NAMALWA (cell line): ENCODE measurements at regions not wholly inside any gene's neighbourhood (a gene's known extent, or its start where the extent isn't known, plus 50 kb on each side); places are given as distances from the start of the nearest gene placed in this dataset.
"Not testable (repeated sequence)": the region's sequence is repeated elsewhere in the genome, so short reads cannot be mapped to it uniquely, and the experiment has no call there.

Experiments used
- DNase-seq: peaks from one replicate; pipeline ENCODE4 v3.0.0-alpha.2; 2015; ENCODE audit warnings: low spot score

GRCh38 chr3:76203578-76203977 lies 418.2 kb upstream of the ZNF717 start:
- DNase-seq: no peak

GRCh38 chr3:76206346-76206745 lies 421.0 kb upstream of the ZNF717 start:
- no peak for DNase-seq

DNA sequence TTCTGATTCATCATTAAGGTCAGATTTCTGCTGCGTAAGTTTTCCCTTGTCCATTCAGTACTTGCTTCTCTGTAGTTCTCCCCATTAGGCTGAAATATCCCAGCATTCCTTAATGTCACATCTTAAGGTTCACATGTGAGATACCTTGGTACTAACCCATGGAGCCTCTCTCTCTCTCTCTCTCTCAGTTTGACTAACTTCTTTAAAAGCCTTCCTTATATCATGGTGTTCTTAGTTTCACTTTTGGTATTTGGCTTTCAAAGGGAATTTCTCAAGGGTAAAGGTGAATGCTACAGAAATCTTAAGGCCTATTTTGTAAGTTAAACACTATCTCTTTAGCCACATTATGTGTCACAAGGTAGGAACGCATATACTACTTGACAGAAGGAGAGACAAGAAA lies 427.3 kb upstream of the ZNF717 start:
- no peak for DNase-seq

DNA sequence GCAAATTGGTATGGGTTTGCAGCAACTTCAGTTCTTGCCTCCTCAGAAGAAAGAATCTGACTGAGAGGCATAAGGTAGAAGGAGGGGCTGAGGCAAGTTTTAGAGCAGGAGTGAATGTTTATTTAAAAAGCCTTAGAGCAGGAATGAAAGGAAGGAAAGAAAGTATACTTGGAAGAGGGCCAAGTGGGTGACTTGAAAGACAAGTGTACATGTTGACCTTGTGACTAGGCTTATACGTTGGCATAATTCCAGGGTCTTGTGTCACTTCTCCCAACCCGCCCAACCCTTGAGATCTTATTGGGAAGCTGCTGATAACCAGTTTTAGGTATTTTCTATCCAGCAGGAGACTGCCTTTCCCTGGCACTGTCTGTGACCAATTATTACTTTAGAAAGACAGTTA lies 436.9 kb upstream of the ZNF717 start:
- no peak for DNase-seq

GRCh38 chr3:76231258-76231657 lies 445.9 kb upstream of the ZNF717 start:
- DNase-seq: no peak

DNA sequence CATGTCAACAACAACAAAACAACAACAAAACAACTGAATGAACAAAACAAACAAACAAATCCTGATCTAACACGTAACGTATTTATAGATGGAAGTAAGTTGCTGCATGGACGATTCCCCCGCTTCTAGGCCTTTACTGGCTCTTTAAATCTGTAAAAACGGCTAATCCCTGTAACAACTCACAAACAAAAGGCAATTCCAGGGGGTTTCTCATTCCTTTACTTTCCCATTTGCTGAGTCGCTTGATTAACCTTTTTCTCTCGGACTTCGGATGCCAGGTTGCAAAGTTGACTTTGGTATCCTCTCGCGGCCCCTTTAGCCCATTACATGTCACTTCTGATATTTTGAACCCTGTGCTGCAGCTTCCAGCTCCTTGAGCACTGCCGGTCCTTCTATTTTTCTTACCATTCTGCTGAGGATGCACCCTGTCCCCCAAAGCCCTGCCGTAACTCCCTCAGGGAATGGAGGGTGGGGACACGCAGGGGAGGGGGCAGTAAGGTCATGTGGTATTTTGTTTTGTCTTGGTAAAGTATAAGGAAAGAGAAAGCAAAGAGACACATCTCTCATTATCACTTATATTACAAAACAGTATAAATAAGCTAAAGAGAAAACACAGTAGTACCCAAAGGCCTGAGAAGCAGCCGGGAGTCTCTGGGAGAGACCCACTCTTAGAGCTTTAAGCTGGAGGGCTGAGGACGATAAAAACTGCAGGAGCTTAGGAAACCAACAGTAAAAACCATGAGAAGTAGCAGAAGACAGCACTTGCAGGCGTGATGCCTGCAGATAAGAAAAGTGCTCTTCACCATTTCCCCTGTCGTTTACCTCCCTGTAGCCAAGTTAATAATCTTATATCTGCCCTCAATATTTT lies 457.8 kb upstream of the ZNF717 start:
- DNase-seq: no peak

DNA sequence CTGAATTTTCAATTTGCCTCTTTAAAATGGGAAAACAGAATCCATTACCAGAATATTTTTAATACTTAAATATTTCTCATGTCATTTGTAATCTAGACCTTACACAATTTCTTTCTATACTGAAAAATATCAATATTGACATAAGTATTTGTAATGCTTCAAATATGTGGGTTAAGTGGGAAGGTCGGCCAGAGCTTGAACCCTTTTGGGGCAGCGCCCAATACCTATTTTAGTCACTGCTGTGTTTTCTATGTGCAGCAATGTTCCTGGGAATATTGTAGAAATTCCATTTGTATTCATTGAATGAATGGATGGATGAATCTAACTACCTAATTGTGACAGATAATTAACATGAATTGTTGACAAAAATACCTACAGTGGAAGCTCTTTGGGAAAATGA lies 459.7 kb upstream of the ZNF717 start:
- DNase-seq: no peak

DNA sequence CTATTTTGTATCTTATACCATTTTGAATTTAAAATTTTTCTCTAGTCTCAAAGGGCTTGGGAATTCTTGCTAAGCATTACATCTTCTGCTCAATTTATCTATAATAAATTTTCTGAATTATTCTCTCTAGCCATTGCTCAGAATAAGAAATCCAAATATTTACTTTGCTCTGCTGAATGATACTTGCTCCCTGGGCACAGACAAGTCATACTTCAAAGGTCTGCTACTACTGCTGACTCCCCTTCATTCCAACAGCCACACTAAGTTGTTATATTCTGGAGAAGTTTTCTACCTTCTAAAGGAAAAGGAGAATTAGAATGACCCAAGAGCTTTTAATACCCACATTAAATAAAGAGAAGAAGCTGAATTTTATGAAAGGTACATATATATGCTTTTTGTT lies 460.3 kb upstream of the ZNF717 start:
- DNase-seq: no peak

- no peak for DNase-seq
Observed at GRCh38 chr3:76264496-76264895, 479.1 kb upstream of the ZNF717 start.

- DNase-seq: no peak
Observed at GRCh38 chr3:76264911-76265310, 479.6 kb upstream of the ZNF717 start.

GRCh38 chr3:76266511-76266910 lies 481.2 kb upstream of the ZNF717 start:
- DNase-seq: no peak

DNA sequence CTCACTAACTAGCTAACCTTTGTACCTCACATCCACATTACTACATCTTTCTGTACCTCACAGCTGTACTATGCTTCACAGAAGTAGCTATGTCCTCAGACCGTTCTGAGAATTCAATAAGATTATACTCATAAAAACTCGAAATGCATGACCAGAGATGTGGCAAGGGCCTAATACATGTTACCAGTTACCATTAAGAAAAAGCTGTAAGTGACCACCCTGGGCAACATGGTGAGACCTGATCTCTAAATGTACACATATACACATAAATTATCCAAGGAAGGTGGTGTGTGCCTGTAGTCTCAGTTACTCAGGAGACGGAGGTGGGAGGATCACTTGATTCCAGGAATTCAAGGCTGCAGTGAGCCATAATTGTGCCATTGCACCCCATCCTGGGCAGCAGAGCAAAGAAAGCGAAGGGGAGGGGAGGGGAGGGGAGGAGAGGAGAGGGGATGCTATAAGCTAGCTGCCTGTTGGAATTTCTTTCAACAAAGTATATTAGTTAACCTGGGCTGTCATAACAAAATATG lies 482.6 kb upstream of the ZNF717 start:
- DNase-seq: no peak

GRCh38 chr3:76293856-76294255 lies 508.5 kb upstream of the ZNF717 start:
- no peak for DNase-seq

DNA sequence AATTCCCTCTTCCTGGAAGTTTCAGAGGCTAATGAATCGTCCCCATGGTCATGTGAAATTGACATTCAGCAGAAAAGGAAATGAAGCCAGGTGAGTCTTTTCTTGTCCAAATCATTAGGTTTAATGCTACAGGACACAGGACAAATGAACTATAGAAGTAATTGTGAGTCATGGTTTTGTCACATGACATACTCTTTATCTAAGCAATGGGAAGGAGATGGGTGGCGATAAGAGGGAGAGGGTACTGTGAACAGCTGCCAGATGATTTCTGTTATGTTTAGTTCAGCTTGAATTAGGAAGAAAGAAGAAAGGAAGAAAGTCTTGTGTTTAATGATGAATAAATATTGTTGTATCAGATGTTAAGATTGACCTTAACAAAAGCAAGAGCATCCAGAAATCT lies 515.4 kb upstream of the ZNF717 start:
- no peak for DNase-seq

DNA sequence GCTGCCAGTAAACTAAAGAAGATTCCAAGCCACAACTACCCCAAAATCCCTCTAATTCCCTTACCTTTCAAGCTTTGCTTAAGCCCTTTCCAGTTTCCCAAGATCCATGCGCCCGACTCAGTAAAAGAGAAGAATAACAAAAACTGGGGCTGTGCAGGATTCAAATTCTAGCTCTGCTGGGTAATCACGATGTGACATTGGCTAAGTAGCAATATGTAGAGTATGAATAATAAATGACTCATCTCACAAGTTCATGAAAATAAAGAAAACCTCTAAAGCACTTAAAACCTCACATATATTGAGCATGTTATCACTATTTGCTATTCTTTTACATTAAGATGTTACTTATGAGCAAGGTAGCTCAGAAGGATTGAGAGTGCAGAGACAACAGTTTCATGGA lies 522.2 kb upstream of the ZNF717 start:
- DNase-seq: no peak

GRCh38 chr3:76308541-76308940 lies 523.2 kb upstream of the ZNF717 start:
- DNase-seq: no peak

DNA sequence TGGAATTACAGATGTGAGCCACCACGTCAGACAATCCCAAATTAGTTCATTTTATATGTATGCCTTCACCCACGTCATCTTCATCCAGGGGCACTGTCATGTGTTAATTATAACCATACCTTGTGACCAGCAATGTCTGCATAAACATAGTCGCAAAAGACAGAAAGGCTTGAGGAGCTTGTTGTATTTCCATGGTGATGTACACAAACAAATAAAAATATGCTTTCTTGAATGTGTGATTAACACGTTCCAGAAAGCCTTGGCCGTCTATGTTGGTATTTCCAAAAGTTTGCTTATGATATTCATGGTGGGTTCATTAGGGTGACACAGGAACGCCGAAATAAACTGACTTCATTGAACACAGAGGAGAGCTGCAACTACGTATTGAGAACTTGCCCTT lies 524.7 kb upstream of the ZNF717 start:
- DNase-seq: no peak

- DNase-seq: no peak
Observed at GRCh38 chr3:76310667-76311066, 525.3 kb upstream of the ZNF717 start.

DNA sequence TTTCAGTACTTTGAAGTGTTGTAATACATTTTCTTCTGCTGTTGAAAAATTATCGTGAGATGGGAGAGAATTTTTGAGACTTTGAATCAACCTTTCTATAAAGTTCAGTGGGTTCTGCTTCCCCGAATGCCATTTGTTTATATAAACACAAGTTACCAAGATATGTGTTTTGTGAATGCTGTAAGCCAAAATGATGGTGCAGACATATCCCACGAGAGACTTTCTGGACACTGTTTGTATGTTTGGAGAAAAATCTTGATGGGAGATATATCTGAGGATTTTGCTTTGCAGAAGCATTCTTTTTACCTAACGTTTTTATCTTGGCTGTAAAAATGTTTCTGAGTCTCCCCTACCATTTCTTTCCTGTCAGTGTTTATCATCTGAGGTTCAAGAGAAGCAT lies 526.6 kb upstream of the ZNF717 start:
- no peak for DNase-seq

DNA sequence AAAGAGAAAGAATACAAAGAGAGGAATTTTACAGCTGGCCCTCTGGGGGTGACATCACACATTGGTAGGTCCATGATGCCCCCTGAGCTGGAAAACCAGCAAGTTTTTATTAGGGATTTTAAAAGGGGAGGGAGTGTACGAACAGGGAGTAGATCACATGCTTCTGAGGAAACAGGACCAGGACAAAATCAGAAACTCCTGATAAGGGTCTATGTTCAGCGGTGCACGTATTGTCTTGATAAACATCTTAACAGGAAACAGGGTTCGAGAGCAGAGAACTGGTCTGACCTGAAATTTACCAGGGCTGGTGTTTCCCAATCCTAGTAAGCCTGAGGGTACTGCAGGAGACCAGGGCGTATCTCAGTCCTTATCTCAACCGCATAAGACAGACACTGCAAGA lies 530.6 kb upstream of the ZNF717 start:
- DNase-seq: not testable (repeated sequence)

DNA sequence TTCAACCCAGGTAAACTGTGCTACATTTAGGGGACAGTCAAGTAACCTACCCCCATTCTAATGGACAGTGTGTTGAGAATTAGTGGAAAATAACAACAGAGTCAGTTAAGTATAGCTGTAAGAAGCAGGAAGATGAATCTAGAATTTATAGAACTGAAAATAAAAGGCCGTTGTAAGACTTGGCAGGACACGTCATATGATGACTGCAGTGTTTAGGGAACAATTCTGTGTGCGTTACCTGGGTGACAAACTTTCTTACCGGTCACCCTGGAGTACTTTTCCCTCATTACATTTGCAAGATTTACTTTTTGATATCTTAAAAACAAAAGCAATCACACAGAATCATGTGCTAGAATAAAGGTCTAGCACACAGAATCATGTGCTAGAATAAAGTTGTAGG lies 536.3 kb upstream of the ZNF717 start:
- no peak for DNase-seq

- DNase-seq: no peak
Observed at GRCh38 chr3:76324101-76324500, 538.8 kb upstream of the ZNF717 start.

DNA sequence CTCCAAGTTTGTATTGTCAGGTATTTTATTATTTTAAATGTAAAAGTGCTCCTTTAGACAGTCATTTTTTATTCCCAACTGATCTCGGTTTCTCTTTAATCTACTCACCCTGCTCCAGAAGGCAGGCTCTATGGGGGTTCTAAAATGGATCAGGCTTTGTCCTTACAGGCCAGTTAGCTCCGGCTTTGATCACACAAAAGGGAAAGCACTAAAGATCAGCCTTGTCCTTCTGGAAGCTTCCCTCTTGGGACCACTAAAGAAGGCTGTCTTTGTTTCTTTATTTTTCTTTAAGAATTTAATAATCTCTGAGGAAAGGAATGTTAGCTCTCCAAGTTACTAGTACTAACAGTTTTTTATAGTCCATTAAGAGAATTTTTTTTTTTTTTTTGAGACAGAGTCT lies 560.5 kb upstream of the ZNF717 start:
- DNase-seq: no peak

DNA sequence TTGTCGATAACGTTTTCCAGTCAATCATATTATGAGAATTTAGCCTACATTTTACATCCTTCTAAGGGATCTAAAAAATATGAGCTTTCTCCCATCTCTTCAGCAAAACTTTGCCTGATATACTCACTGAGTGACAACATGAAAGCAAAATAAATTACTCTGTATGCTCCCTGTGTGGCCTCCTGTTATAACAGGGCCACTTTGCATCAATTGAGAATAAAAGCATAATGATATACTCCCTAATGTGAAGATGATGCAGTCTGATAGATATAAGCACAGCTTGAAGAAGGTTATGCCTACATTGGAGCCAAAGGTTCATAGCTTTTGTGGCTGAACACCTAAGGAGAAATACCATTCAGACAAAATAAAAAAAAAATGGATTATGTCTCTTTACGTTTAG lies 561.3 kb upstream of the ZNF717 start:
- DNase-seq: no peak
